ENCODE measurements at regions not wholly inside any gene's neighbourhood (a gene's known extent, or its start where the extent isn't known, plus 50 kb on each side); places are given as distances from the start of the nearest gene placed in this dataset.
A peak's percentile ranks its signal among the peaks of the same experiment; 100 is the strongest.
"Not testable (repeated sequence)": the region's sequence is repeated elsewhere in the genome, so short reads cannot be mapped to it uniquely, and the experiment has no call there.

- in situ Hi-C loops (cut with HindIII; ENCODE audit: low pct_unique_long_range_greater_than_20kb, low sequenced_read_pairs): no loop called here
- no peak for DNase-seq (ENCODE audit: low read depth, low spot score)
These were observed 530.5 kb downstream of the NTRK2 start for GRCh38 chr9:85199866-85200495.

- in situ Hi-C loops (cut with HindIII; ENCODE audit: low pct_unique_long_range_greater_than_20kb, low sequenced_read_pairs): no loop called here
- DNase-seq (ENCODE audit: low read depth, low spot score): no peak
These were observed 523.2 kb downstream of the NTRK2 start for GRCh38 chr9:85192750-85193149.

- in situ Hi-C loops (cut with HindIII; ENCODE audit: low pct_unique_long_range_greater_than_20kb, low sequenced_read_pairs): no loop called here
- no peak for DNase-seq (ENCODE audit: low read depth, low spot score)
These were observed 516.7 kb downstream of the NTRK2 start for GRCh38 chr9:85186218-85186585.

GRCh38 chr9:85185486-85186217 lies 516.1 kb downstream of the NTRK2 start:
- in situ Hi-C loops (cut with HindIII; ENCODE audit: low pct_unique_long_range_greater_than_20kb, low sequenced_read_pairs): no loop called here

GRCh38 chr9:85182383-85182782 lies 512.9 kb downstream of the NTRK2 start:
- DNase-seq (ENCODE audit: low read depth, low spot score): no peak
- in situ Hi-C loops (cut with HindIII; ENCODE audit: low pct_unique_long_range_greater_than_20kb, low sequenced_read_pairs): no loop called here

More at GRCh38 chr9:85185486-85186217, 516.1 kb downstream of the NTRK2 start:
- DNase-seq (ENCODE audit: low read depth, low spot score): no peak

GRCh38 chr9:85178474-85178873 lies 508.9 kb downstream of the NTRK2 start:
- in situ Hi-C loops (cut with HindIII; ENCODE audit: low pct_unique_long_range_greater_than_20kb, low sequenced_read_pairs): no loop called here
- peak; percentile 22 for DNase-seq (ENCODE audit: low read depth, low spot score)

GRCh38 chr9:85173967-85174366 lies 504.4 kb downstream of the NTRK2 start:
- in situ Hi-C loops (cut with HindIII; ENCODE audit: low pct_unique_long_range_greater_than_20kb, low sequenced_read_pairs): no loop called here
- no peak for DNase-seq (ENCODE audit: low read depth, low spot score)

- DNase-seq (ENCODE audit: low read depth, low spot score): no peak
- in situ Hi-C loops (cut with HindIII; ENCODE audit: low pct_unique_long_range_greater_than_20kb, low sequenced_read_pairs): no loop called here
These were observed 502.8 kb downstream of the NTRK2 start for GRCh38 chr9:85172001-85172978.

- in situ Hi-C loops (cut with HindIII; ENCODE audit: low pct_unique_long_range_greater_than_20kb, low sequenced_read_pairs): no loop called here
- DNase-seq (ENCODE audit: low read depth, low spot score): no peak
These were observed 501.6 kb downstream of the NTRK2 start for GRCh38 chr9:85171163-85171562.

- in situ Hi-C loops (cut with HindIII; ENCODE audit: low pct_unique_long_range_greater_than_20kb, low sequenced_read_pairs): no loop called here
- no peak for DNase-seq (ENCODE audit: low read depth, low spot score)
These were observed 498.9 kb downstream of the NTRK2 start for GRCh38 chr9:85168412-85168811.

GRCh38 chr9:85167146-85167545 lies 497.6 kb downstream of the NTRK2 start:
- in situ Hi-C loops (cut with HindIII; ENCODE audit: low pct_unique_long_range_greater_than_20kb, low sequenced_read_pairs): no loop called here

GRCh38 chr9:85163825-85164224 lies 494.3 kb downstream of the NTRK2 start:
- DNase-seq (ENCODE audit: low read depth, low spot score): no peak
- in situ Hi-C loops (cut with HindIII; ENCODE audit: low pct_unique_long_range_greater_than_20kb, low sequenced_read_pairs): no loop called here

More at GRCh38 chr9:85167146-85167545, 497.6 kb downstream of the NTRK2 start:
- DNase-seq (ENCODE audit: low read depth, low spot score): no peak

GRCh38 chr9:85163415-85163814 lies 493.9 kb downstream of the NTRK2 start:
- no peak for DNase-seq (ENCODE audit: low read depth, low spot score)

GRCh38 chr9:85162822-85163221 lies 493.3 kb downstream of the NTRK2 start:
- in situ Hi-C loops (cut with HindIII; ENCODE audit: low pct_unique_long_range_greater_than_20kb, low sequenced_read_pairs): no loop called here
- no peak for DNase-seq (ENCODE audit: low read depth, low spot score)

More at GRCh38 chr9:85163415-85163814, 493.9 kb downstream of the NTRK2 start:
- in situ Hi-C loops (cut with HindIII; ENCODE audit: low pct_unique_long_range_greater_than_20kb, low sequenced_read_pairs): no loop called here

- in situ Hi-C loops (cut with HindIII; ENCODE audit: low pct_unique_long_range_greater_than_20kb, low sequenced_read_pairs); DNase-seq (ENCODE audit: low read depth, low spot score): not testable (repeated sequence)
These were observed 491.4 kb downstream of the NTRK2 start for GRCh38 chr9:85160944-85161343.

- in situ Hi-C loops (cut with HindIII; ENCODE audit: low pct_unique_long_range_greater_than_20kb, low sequenced_read_pairs): no loop called here
- no peak for DNase-seq (ENCODE audit: low read depth, low spot score)
These were observed 489.0 kb downstream of the NTRK2 start for GRCh38 chr9:85158512-85158911.

- in situ Hi-C loops (cut with HindIII; ENCODE audit: low pct_unique_long_range_greater_than_20kb, low sequenced_read_pairs): no loop called here
- no peak for DNase-seq (ENCODE audit: low read depth, low spot score)
These were observed 488.2 kb downstream of the NTRK2 start for GRCh38 chr9:85157772-85158171.

- DNase-seq (ENCODE audit: low read depth, low spot score): no peak
- in situ Hi-C loops (cut with HindIII; ENCODE audit: low pct_unique_long_range_greater_than_20kb, low sequenced_read_pairs): no loop called here
These were observed 487.1 kb downstream of the NTRK2 start for GRCh38 chr9:85156652-85157051.

Data from SK-MEL-5 (cell line).